B cell (primary cell): ENCODE measurements at regions not wholly inside any gene's neighbourhood (a gene's known extent, or its start where the extent isn't known, plus 50 kb on each side); places are given as distances from the start of the nearest gene placed in this dataset.

Experiments
- ATAC-seq: fragments of 200-7000 bp; cut with Tn5 transposase; one replicate; pipeline ENCODE4 v1.10.0; 2021; ENCODE audit warnings: low read depth, mild to moderate bottlenecking, moderate number of reproducible peaks, moderate library complexity
- CTCF ChIA-PET: fragments of 350-600 bp; sonication (Branson Sonifier 250); formaldehyde crosslinking; loops from one replicate; lab custom pipeline; 2021; ENCODE audit warnings: antibody characterized with exemption, inconsistent platforms; lab: Charles Lee
- POLR2A ChIA-PET: fragments of 350-600 bp; sonication (Branson Sonifier 250); formaldehyde crosslinking; loops from one replicate; lab custom pipeline; 2021; ENCODE audit warnings: antibody characterized with exemption; lab: Charles Lee
- DNase-seq: peaks from one replicate; pipeline ENCODE4 v3.0.0; 2013
- H2AFZ ChIP-seq: 2 replicates; pipeline ENCODE4 v1.6.1; 2012; ENCODE audit warnings: mild to moderate bottlenecking, low read depth, low read length; ENCODE audit not compliant: insufficient read depth, poor library complexity, severe bottlenecking
- H3K27ac ChIP-seq, 2 donors: 1 replicate in 1 of 2; 2 replicates in 1 of 2; pipeline ENCODE4 v1.5.1; 2012 to 2013; ENCODE audit warnings: low read length in 2 of 2, mild to moderate bottlenecking in 2 of 2, moderate library complexity in 1 of 2
- H3K27me3 ChIP-seq, 4 experiments: fragments of 200-600 bp in 1 of 4; sonication (generic) in 1 of 4; replicated peaks in 1 of 4; 1 replicate in 2 of 4; 2 replicates in 2 of 4; pipeline versions ENCODE4 v1.6.1 to v1.7.0; 2013 to 2016; ENCODE audit warnings: low read length in 3 of 4, mild to moderate bottlenecking in 2 of 4, mixed read lengths in 1 of 4, moderate library complexity in 1 of 4; ENCODE audit not compliant: insufficient read depth in 4 of 4, control insufficient read depth in 3 of 4; ENCODE audit errors: control extremely low read depth in 1 of 4
- H3K36me3 ChIP-seq, 2 experiments: replicated peaks in 1 of 2; 1 replicate in 1 of 2; 2 replicates in 1 of 2; pipeline versions ENCODE4 v1.6.1 to v1.7.1; 2013; ENCODE audit warnings: low read length in 1 of 2; ENCODE audit not compliant: insufficient read depth in 2 of 2, control insufficient read depth in 1 of 2; ENCODE audit errors: control extremely low read depth in 1 of 2, extremely low read depth in 1 of 2
- H3K4me1 ChIP-seq, 2 donors: fragments of 200-600 bp in 1 of 2; sonication (generic) in 1 of 2; 1 replicate in 1 of 2; 2 replicates in 1 of 2; pipeline versions ENCODE4 v1.5.1 to v1.6.1; 2013 to 2017; ENCODE audit warnings: low read length in 2 of 2; ENCODE audit not compliant: control insufficient read depth in 2 of 2, insufficient read depth in 2 of 2
- H3K4me2 ChIP-seq: replicated peaks from 2 replicates; pipeline ENCODE3; 2012; ENCODE audit warnings: mild to moderate bottlenecking, low read depth, low read length; ENCODE audit not compliant: poor library complexity, severe bottlenecking
- H3K4me3 ChIP-seq, 5 experiments: fragments of 200-600 bp in 1 of 5; sonication (generic) in 1 of 5; 1 replicate in 3 of 5; 2 replicates in 2 of 5; pipeline versions ENCODE4 v1.5.1 to v1.7.0; 2011 to 2016; ENCODE audit warnings: low read length in 4 of 5, mild to moderate bottlenecking in 4 of 5, low read depth in 2 of 5, control low read depth in 1 of 5, moderate library complexity in 1 of 5; ENCODE audit not compliant: insufficient read depth in 1 of 5; ENCODE audit errors: control extremely low read depth in 1 of 5, extremely low read depth in 1 of 5
- H3K79me2 ChIP-seq: fragments of 200-600 bp; sonication (generic); one replicate; pipeline ENCODE4 v1.6.0; 2016; ENCODE audit warnings: low read length; ENCODE audit not compliant: control insufficient read depth, insufficient read depth
- H3K9ac ChIP-seq: fragments of 200-600 bp; sonication (generic); 2 replicates; pipeline ENCODE4 v1.6.1; 2017; ENCODE audit warnings: mild to moderate bottlenecking, low read length, moderate library complexity
- H3K9me3 ChIP-seq, 3 donors: one replicate each; pipeline versions ENCODE4 v1.6.1 to v1.7.1; 2013; ENCODE audit warnings: low read length in 2 of 3; ENCODE audit not compliant: control insufficient read depth in 2 of 3, insufficient read depth in 1 of 3; ENCODE audit errors: control extremely low read depth in 1 of 3
- H4K20me1 ChIP-seq: 2 replicates; pipeline ENCODE4 v1.6.0; 2012; ENCODE audit warnings: mild to moderate bottlenecking, low read length; ENCODE audit not compliant: insufficient read depth, control insufficient read depth, poor library complexity, severe bottlenecking
- H3K27ac Mint-ChIP-seq: one replicate; pipeline ENCODE4 v1.8.0; 2021; ENCODE audit warnings: mixed read lengths
- H3K27me3 Mint-ChIP-seq: one replicate; pipeline ENCODE4 v1.8.0; 2021; ENCODE audit warnings: mixed read lengths
- H3K4me1 Mint-ChIP-seq: one replicate; pipeline ENCODE4 v1.8.0; 2021; ENCODE audit warnings: mixed read lengths
- H3K4me3 Mint-ChIP-seq: one replicate; pipeline ENCODE4 v1.8.0; 2021; ENCODE audit warnings: mixed read lengths
- H3K9me3 Mint-ChIP-seq: one replicate; pipeline ENCODE4 v1.8.0; 2022; ENCODE audit warnings: mixed read lengths; ENCODE audit not compliant: insufficient read depth
- EZH2 ChIP-seq: IDR thresholded peaks from 2 replicates; pipeline ENCODE4 v1.6.1; 2012; ENCODE audit warnings: borderline replicate concordance, low read depth, mild to moderate bottlenecking, moderate library complexity, low read length; ENCODE audit not compliant: insufficient read depth, poor library complexity, severe bottlenecking
- WGBS: methylation state at CpG from one replicate; pipeline ENCODE4 v1.1.5; 2013; ENCODE audit warnings: missing lambda C conversion rate; ENCODE audit not compliant: insufficient coverage; 5-methylcytosine and 5-hydroxymethylcytosine counted together
- intact Hi-C: fragments of 100-400 bp; cut with micrococcal nuclease; formaldehyde crosslinking; loops from one replicate; pipeline ENCODE4 v1.10.0; 2022
- TF ChIP-seq, protein P1 (sequence below): fragments of 200-600 bp; IDR thresholded peaks from one replicate; pipeline ENCODE4 v1.8.0; 2022; ENCODE audit warnings: antibody characterized with exemption, mild to moderate bottlenecking

DNA sequence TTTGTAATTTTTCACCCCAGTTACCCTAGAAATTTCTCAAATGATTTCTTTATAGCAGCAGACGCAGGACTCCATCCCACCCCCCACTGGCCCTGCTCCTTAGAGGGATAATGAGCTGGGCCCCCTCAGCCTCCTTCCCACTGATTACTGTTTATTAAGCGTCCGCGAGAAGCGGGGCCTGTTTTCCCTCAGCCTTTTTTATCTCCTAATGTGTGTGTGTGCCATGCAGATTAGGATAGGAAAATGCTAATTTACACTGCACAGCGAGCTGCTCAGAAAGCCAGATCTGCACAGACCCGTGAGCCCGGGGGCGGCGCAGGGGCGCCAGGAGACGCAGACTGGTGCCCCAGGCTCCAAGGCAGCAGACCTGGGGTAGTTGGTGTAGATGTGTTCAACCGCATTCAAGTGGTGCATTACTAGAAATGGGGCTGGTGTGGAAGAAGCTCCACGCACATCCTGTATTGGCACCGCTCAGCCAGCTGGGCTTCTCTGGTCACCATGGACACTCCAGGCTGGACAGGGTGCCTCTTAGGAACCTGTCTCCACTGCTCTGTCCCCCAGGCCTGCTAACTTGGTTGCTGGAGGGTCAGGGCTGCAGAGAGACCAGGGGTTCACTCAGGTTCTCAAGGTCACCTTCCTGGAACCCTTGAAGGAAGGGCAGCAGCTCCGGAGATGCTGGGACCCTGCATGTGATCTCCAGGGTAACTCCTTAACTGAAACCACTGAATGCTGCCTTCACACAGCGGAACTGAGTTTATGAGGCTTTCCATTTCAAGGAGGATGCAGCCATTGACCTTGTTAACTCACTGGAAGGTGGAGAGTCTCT lies 256.3 kb downstream of the ERMARD start:
- ATAC-seq = no peak
- Histone ChIP-seq H3K36me3 (no peaks in the 10 kb centered on the region), H3K4me2 (no peak overlapping the region), H3K4me3 (no peak overlapping the region), H3K27ac (no peak overlapping the region), H3K9me3 (peaks cover 0 to 43% (median 26%) of the 10 kb centered on the region in 3 donors), H3K4me1 (peaks cover 6% of the 10 kb centered on the region in 2 donors), H3K9ac (no peak overlapping the region), H2AFZ (no peak overlapping the region), H3K79me2 (no peaks in the 10 kb centered on the region), H4K20me1 (no peaks in the 10 kb centered on the region), H3K27me3 (no peaks in the 10 kb centered on the region)
- 86% methylated on average over 12 of the region's 17 CpGs for WGBS
- intact Hi-C loops = no loop called here
- POLR2A ChIA-PET = no interaction called here
- Mint-ChIP-seq H3K4me1 (peaks cover 6% of the 10 kb centered on the region), H3K27me3 (peaks cover 29% of the 10 kb centered on the region), H3K4me3 (no peak overlapping the region), H3K9me3 (peaks cover 13% of the 10 kb centered on the region), H3K27ac (no peak overlapping the region)
- DNase-seq = no peak
- CTCF ChIA-PET = interaction anchor here (1.1 kb wide), 1 partner anchor 510 kb away, joined by 3 read pairs; no protein-coding TSS in a partner anchor
- no peak for TF ChIP-seq EZH2
- TF ChIP-seq, protein P1, sequence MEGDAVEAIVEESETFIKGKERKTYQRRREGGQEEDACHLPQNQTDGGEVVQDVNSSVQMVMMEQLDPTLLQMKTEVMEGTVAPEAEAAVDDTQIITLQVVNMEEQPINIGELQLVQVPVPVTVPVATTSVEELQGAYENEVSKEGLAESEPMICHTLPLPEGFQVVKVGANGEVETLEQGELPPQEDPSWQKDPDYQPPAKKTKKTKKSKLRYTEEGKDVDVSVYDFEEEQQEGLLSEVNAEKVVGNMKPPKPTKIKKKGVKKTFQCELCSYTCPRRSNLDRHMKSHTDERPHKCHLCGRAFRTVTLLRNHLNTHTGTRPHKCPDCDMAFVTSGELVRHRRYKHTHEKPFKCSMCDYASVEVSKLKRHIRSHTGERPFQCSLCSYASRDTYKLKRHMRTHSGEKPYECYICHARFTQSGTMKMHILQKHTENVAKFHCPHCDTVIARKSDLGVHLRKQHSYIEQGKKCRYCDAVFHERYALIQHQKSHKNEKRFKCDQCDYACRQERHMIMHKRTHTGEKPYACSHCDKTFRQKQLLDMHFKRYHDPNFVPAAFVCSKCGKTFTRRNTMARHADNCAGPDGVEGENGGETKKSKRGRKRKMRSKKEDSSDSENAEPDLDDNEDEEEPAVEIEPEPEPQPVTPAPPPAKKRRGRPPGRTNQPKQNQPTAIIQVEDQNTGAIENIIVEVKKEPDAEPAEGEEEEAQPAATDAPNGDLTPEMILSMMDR = no peak

DNA sequence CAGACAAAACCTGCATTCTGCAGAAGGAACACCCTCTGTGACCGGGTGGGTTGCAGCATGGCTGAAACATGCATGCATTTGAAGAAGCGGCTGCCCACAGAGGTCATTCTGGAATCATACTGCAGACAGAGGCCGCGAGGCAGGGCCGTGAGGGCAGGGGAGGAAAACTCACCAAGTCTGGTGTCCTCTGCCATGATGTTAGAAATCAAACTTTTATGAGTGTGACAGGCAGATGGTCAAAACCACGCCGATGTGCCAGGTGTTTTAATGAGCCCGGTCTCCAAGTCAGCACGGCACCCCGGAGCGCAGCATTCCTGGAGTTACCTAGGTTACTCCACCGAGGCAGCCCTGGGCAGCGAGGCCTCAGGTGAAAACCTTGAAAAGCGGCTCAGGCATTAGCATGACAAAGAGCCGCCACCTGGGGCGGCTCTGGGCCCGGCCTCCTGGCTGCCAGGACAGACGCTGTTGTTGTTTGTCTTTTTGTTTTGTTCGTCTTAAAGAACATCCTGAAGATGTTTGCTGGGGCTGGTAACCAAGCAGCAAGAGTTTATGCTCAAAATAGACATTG lies 255.6 kb downstream of the ERMARD start:
- Histone ChIP-seq H3K9me3 (peaks cover 0 to 45% (median 30%) of the 10 kb centered on the region in 3 donors), H3K9ac (no peak overlapping the region), H3K27ac (no peak overlapping the region), H3K79me2 (no peaks in the 10 kb centered on the region), H4K20me1 (no peaks in the 10 kb centered on the region), H2AFZ (no peak overlapping the region), H3K27me3 (no peaks in the 10 kb centered on the region), H3K4me1 (peaks cover 6% of the 10 kb centered on the region in 2 donors), H3K36me3 (no peaks in the 10 kb centered on the region), H3K4me2 (no peak overlapping the region), H3K4me3 (no peak overlapping the region)
- DNase-seq = no peak
- ATAC-seq = no peak
- WGBS = 98% methylated on average over 15 of the region's 19 CpGs
- intact Hi-C loops = no loop called here
- POLR2A ChIA-PET = no interaction called here
- Mint-ChIP-seq H3K4me1 (peaks cover 6% of the 10 kb centered on the region), H3K4me3 (no peak overlapping the region), H3K27ac (no peak overlapping the region), H3K9me3 (peaks cover 15% of the 10 kb centered on the region), H3K27me3 (peaks cover 25% of the 10 kb centered on the region)
- no peak for TF ChIP-seq EZH2
- TF ChIP-seq, protein P1 = no peak
- CTCF ChIA-PET = no interaction called here
